Testis (tissue), 2 donors: ENCODE measurements at regions not wholly inside any gene's neighbourhood (a gene's known extent, or its start where the extent isn't known, plus 50 kb on each side); places are given as distances from the start of the nearest gene placed in this dataset.

Source experiments
- POLR2A ChIP-seq: fragments of 450-650 bp; IDR thresholded peaks from one replicate; pipeline ENCODE4 v1.6.1; 2017; ENCODE audit warnings: antibody characterized with exemption, mild to moderate bottlenecking, moderate library complexity
- TF ChIP-seq, protein P1 (sequence below), 3 experiments: fragments of 450-650 bp in 2 of 3; fragments of 200-600 bp in 1 of 3; sonication (generic) in 1 of 3; IDR thresholded peaks; one replicate each; pipeline ENCODE4 v1.5.1; 2016 to 2019; ENCODE audit warnings: antibody characterized with exemption in 3 of 3, mild to moderate bottlenecking in 2 of 3, moderate library complexity in 1 of 3

DNA sequence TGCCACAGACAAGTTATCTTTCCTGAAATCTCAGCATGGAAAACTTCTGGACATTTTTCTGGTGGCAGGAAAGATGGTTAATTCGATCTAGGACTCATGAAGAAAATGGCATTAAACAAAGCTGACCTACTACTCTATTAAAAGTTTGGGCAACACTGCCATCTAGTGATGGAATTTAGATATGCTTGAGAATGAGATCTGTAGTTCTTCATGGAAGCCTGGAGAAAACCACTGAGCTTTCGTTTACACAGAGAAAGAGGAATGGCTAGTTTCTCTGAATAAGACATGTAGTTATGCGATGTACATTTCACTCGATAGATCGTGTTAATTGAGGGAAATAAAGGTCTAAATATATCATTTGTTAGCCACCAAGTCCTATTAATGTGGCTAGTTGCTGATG, 51.7 kb upstream of the CHRDL1 start:
- TF ChIP-seq POLR2A: no peak
- TF ChIP-seq, protein P1, sequence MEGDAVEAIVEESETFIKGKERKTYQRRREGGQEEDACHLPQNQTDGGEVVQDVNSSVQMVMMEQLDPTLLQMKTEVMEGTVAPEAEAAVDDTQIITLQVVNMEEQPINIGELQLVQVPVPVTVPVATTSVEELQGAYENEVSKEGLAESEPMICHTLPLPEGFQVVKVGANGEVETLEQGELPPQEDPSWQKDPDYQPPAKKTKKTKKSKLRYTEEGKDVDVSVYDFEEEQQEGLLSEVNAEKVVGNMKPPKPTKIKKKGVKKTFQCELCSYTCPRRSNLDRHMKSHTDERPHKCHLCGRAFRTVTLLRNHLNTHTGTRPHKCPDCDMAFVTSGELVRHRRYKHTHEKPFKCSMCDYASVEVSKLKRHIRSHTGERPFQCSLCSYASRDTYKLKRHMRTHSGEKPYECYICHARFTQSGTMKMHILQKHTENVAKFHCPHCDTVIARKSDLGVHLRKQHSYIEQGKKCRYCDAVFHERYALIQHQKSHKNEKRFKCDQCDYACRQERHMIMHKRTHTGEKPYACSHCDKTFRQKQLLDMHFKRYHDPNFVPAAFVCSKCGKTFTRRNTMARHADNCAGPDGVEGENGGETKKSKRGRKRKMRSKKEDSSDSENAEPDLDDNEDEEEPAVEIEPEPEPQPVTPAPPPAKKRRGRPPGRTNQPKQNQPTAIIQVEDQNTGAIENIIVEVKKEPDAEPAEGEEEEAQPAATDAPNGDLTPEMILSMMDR (IDR thresholded peaks at IDR 0.05): peak; percentile 29 to 57 (median 45)
